Tibial nerve (tissue), 4 donors: ENCODE measurements at regions not wholly inside any gene's neighbourhood (a gene's known extent, or its start where the extent isn't known, plus 50 kb on each side); places are given as distances from the start of the nearest gene placed in this dataset.

Source experiments
- CTCF ChIP-seq, 5 experiments: fragments of 200-600 bp in 3 of 5; fragments of 450-650 bp in 2 of 5; sonication (generic) in 3 of 5; IDR thresholded peaks; one replicate each; pipeline ENCODE4 v1.5.1; 2016 to 2019; ENCODE audit warnings: antibody characterized with exemption in 5 of 5, mild to moderate bottlenecking in 3 of 5, moderate library complexity in 2 of 5
- EP300 ChIP-seq, 2 donors: sonication (generic); formaldehyde crosslinking; IDR thresholded peaks; one replicate each; pipeline ENCODE4 v1.6.1; 2017; ENCODE audit warnings: antibody characterized with exemption in 2 of 2, mild to moderate bottlenecking in 1 of 2

DNA sequence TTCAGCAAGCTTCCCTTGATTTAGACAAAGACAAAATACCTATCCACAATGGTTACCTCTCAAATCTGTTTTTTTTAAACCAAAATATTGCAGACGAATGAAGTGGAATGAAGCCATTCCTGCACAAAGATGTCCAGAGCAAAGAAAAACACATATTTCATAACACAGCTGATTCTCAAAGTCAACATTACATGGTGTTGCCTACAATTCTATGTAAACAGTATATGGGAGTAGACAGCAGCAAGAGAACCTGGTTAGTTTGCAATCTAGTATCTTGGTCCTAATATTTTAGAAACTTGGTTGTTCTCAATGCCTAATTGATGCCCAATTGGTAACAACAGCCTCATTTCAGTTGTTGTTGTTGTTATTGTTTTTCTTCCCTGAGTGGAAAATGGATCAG, 1240.9 kb upstream of the CHAC2 start:
- no peak for TF ChIP-seq EP300 (IDR thresholded peaks at IDR 0.05)
- no peak for TF ChIP-seq CTCF (IDR thresholded peaks at IDR 0.05)
